GM21447 (cell line): ENCODE measurements at regions not wholly inside any gene's neighbourhood (a gene's known extent, or its start where the extent isn't known, plus 50 kb on each side); places are given as distances from the start of the nearest gene placed in this dataset.
A peak's percentile ranks its signal among the peaks of the same experiment; 100 is the strongest.
"Not testable (repeated sequence)": the region's sequence is repeated elsewhere in the genome, so short reads cannot be mapped to it uniquely, and the experiment has no call there.

ENCODE experiments used
- ATAC-seq: cut with Tn5 transposase; IDR thresholded peaks from one replicate; pipeline ENCODE4 v1.9.1; 2021; ENCODE audit not compliant: unreplicated experiment

DNA sequence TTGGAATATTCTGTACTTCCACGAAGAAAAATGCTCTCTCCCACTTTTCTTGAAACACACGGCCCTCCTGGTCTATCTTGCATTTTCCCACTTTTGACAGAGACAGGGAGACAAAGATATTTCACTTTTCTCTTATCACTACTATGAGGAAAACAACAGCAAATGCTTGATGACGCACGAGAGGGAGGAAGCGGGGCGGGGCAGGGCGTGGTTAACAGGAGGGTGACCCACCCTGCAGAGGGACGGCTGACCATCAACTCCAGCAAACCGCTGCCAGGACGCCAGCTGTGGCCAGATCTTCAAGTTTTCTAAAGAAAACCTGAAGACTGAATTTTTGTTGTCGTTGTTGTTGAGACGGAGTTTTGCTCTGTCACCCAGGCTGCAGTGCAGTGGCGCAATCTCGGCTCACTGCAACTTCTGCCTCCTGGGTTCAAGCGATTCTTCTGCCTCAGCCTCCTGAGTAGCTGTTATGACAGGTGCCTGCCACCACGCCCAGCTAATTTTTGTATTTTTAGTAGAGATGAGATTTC lies 63.8 kb downstream of the NSUN5 start:
- ATAC-seq, result not testable (repeated sequence)

GRCh38 chr7:73234994-73235717 lies 73.5 kb downstream of the NSUN5 start:
- ATAC-seq, result peak; percentile 85

- not testable (repeated sequence) for ATAC-seq
Measured at GRCh38 chr7:73225745-73226144, 82.9 kb downstream of the NSUN5 start.

DNA sequence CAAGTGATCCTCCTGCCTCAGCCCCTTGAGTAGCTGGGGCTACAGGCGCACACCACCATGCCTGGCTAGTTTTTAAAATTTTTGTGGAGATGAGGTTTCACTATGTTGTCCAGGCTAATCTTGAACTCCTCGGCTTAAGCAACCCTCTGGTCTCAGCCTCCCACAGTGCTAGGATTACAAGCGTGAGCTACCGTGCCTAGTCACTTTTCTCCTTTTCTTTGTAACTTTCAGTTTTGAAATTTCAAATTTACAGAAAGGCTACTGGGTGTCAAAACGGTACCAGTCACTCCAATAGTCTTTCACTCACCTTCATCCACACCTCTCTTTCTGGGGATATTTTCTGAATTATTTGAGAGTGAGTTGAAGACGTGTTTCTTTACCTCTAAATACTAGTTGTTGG lies 86.9 kb downstream of the NSUN5 start:
- ATAC-seq, result not testable (repeated sequence)

GRCh38 chr7:73220766-73221370 lies 87.8 kb downstream of the NSUN5 start:
- ATAC-seq, result peak; percentile 30

DNA sequence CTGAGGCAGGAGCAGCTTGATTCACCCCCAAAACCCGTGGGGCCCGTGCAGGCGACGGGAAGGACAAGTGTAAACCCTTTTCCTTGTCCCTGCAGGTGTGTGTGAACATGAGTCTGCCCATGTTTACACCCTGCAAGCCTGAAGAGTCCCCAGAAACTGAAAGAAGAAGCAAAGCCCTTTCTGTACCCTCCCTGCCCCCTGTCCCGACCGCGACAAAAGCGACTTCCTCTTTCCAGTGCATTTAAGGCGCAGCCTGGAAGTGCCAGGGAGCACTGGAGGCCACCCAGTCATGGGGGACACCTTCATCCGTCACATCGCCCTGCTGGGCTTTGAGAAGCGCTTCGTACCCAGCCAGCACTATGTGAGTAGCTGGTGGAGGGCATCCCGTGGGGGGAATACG lies 88.3 kb downstream of the NSUN5 start:
- ATAC-seq, result peak; percentile 85

DNA sequence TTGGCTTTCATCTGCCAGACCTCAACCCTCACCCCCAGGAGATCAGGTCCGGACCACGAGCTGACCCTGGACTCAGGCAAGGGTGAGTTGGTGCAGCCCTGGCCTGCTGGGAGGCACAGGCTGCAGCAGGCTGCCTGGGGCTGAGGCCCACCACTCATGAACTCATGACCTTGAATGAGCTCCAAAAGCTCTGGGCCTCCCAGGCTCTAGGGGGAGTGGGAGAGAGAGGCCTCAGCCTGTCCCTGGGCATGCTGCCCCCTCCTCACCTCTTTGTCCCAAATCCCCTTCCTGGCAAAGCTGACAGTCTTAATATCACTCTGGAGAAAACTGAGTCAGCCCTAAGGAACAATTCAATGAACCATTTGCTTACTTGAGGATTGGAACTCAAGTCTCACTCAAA lies 89.8 kb downstream of the NSUN5 start:
- not testable (repeated sequence) for ATAC-seq

- ATAC-seq, result not testable (repeated sequence)
Measured at GRCh38 chr7:73216046-73216675, 92.5 kb downstream of the NSUN5 start.

GRCh38 chr7:73215232-73215631 lies 93.4 kb downstream of the NSUN5 start:
- ATAC-seq, result not testable (repeated sequence)

DNA sequence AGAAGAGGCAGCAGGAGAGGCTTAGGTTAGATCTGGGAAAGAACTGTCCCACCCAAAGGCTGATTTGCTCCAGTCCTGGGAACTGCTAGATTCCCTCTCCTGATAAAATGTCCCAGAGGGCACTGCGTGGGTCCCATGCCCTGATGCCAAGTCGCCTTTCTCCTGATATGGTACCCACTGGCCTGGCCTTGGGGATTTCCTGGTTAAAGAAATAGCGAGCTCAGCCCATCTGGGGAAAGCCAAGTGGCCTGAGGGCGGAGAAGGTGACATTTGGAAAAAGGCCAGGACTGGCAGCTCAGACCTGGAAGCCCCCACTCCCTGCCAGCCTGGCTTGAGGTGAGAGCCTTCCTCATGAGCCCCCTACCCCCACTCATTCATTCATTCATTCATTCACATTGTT lies 94.2 kb downstream of the NSUN5 start:
- not testable (repeated sequence) for ATAC-seq

GRCh38 chr7:73213076-73213475 lies 95.5 kb downstream of the NSUN5 start:
- ATAC-seq, result peak; percentile 26

GRCh38 chr7:73205594-73205993 lies 103.0 kb downstream of the NSUN5 start:
- not testable (repeated sequence) for ATAC-seq

DNA sequence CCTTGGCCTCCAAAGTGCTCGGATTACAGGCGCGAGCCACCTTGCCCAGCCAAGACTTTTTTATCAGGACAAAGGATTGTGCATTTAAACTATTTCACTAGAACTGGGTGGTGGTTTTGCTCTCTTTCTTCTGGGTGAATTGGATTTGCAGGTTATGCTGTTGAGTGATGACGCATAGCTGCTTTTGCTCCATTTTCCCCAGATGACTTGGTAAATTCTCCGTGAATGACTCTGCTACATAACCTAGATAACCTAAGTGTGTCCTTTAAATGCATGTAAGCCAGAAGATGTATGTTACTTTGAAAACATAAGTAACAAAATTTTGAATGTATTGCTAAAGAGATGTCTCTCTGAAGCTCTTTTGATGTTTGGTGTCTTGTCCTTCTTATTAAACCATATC lies 103.7 kb downstream of the NSUN5 start:
- ATAC-seq, result not testable (repeated sequence)

- ATAC-seq, result not testable (repeated sequence)
Measured at GRCh38 chr7:73203312-73203711, 105.3 kb downstream of the NSUN5 start.

GRCh38 chr7:73201264-73201663 lies 107.4 kb downstream of the NSUN5 start:
- ATAC-seq, result not testable (repeated sequence)

- ATAC-seq, result not testable (repeated sequence)
Measured at GRCh38 chr7:73200518-73201099, 108.0 kb downstream of the NSUN5 start.

- ATAC-seq, result not testable (repeated sequence)
Measured at GRCh38 chr7:73193991-73194390, 108.2 kb upstream of the SPDYE9 start.

GRCh38 chr7:73190483-73191155 lies 104.8 kb upstream of the SPDYE9 start:
- ATAC-seq, result not testable (repeated sequence)

DNA sequence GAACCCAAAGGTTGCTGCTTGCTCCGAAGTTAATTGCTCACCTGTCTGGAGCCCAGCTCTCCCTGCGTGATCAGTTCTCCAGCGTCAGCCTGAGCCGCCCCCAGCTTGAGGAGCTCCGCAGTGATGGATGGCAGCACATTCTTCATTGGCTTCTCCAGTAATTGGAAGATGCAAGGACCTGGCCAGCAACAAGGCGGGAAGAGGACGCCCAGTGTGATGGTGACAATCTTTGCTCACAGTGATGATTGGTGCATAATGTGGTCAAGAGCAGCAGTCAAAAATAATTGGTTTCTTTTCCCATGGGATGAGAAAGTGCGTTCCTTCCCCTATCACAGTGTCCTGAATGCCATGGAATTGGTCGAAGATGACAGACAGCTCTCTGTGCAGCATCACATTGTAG lies 102.4 kb upstream of the SPDYE9 start:
- not testable (repeated sequence) for ATAC-seq

DNA sequence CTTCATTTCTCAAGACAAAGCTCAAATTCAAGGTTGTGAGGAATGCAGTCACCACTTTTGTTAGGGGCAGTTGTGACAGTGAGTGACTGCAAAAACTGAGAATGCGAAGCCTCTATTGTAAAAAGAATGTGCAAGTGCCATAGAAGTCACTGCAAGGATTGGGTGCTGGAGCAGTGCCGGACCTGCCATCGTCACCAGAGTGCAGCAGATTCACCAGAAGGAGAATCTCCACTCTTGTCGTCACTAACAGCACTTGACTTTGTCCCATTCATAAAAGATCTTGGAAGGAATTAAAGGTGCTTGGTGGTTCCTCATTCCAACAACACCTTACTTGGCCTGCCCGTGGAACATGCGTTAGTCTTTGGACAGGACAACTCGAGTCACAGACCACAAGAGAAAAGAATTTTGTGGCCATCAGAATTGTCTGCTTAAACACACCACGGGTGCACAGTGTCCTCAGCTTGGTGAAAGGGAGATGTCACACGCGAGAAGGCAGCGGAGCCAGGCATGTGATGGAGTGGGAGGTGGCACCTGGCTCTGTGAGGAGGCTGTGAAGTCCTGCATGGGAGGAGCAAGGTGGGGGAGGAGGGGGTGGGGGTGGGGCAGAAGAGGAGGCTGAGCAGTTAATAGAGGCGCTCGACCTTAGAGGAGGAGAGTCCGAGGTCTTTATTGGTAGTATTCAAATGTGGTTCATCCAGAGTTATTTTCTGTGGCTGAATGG lies 100.9 kb upstream of the SPDYE9 start:
- not testable (repeated sequence) for ATAC-seq
